HepG2 (cell line): ENCODE measurements at regions not wholly inside any gene's neighbourhood (a gene's known extent, or its start where the extent isn't known, plus 50 kb on each side); places are given as distances from the start of the nearest gene placed in this dataset.
A peak's percentile ranks its signal among the peaks of the same experiment; 100 is the strongest.

ENCODE experiments used
- FOXK1 ChIP-seq: sonication (generic); formaldehyde crosslinking; IDR thresholded peaks from 2 replicates; pipeline ENCODE4 v1.4.0; 2020; ENCODE audit warnings: low read depth, missing genetic modification reagents, borderline replicate concordance
- GPN1 ChIP-seq: sonication (generic); formaldehyde crosslinking; IDR thresholded peaks from 2 replicates; pipeline ENCODE4 v1.5.1; 2020; ENCODE audit warnings: missing genetic modification reagents, borderline replicate concordance
- HMGA1 ChIP-seq: sonication (generic); formaldehyde crosslinking; conservative IDR thresholded peaks from 2 replicates; pipeline ENCODE4 v1.4.0; 2020; ENCODE audit warnings: missing genetic modification reagents
- HNF4A ChIP-seq: sonication (generic); formaldehyde crosslinking; IDR thresholded peaks from 2 replicates; pipeline ENCODE4 v1.4.0; 2020; ENCODE audit warnings: missing genetic modification reagents
- RFXAP ChIP-seq: sonication (generic); formaldehyde crosslinking; IDR thresholded peaks from 2 replicates; pipeline ENCODE4 v1.4.0; 2020; ENCODE audit warnings: missing genetic modification reagents, borderline replicate concordance
- SALL1 ChIP-seq: sonication (generic); formaldehyde crosslinking; IDR thresholded peaks from 2 replicates; pipeline ENCODE4 v1.8.0; 2022; ENCODE audit warnings: mild to moderate bottlenecking, missing genetic modification reagents
- SIX1 ChIP-seq: sonication (generic); formaldehyde crosslinking; IDR thresholded peaks from 2 replicates; pipeline ENCODE4 v1.4.0; 2020; ENCODE audit warnings: missing genetic modification reagents, borderline replicate concordance
- ZBTB20 ChIP-seq: sonication (generic); formaldehyde crosslinking; IDR thresholded peaks from 2 replicates; pipeline ENCODE4 v1.8.1; 2023; ENCODE audit warnings: missing genetic modification reagents, low read depth, mild to moderate bottlenecking, borderline replicate concordance
- ZNF124 ChIP-seq: sonication (generic); formaldehyde crosslinking; IDR thresholded peaks from 2 replicates; pipeline ENCODE4 v1.4.0; 2020; ENCODE audit warnings: missing genetic modification reagents
- ZNF256 ChIP-seq: sonication (generic); formaldehyde crosslinking; conservative IDR thresholded peaks from 2 replicates; pipeline ENCODE4 v1.4.0; 2020; ENCODE audit warnings: missing genetic modification reagents
- TF ChIP-seq, protein P1 (sequence below), 2 experiments: IDR thresholded peaks; 2 replicates each; pipeline ENCODE4 v1.6.1; 2011 to 2012; ENCODE audit warnings: low read length in 2 of 2, borderline replicate concordance in 1 of 2, low read depth in 1 of 2, mild to moderate bottlenecking in 1 of 2, moderate library complexity in 1 of 2
- TF ChIP-seq, protein P2 (sequence below): sonication (generic); formaldehyde crosslinking; IDR thresholded peaks from 2 replicates; pipeline ENCODE4 v1.5.0; 2020; ENCODE audit warnings: mild to moderate bottlenecking, missing genetic modification reagents, borderline replicate concordance
- TF ChIP-seq, protein P3 (sequence below): sonication (generic); formaldehyde crosslinking; IDR thresholded peaks from 2 replicates; pipeline ENCODE4 v1.4.0; 2020; ENCODE audit warnings: missing genetic modification reagents
- TF ChIP-seq, protein P4 (sequence below): sonication (generic); formaldehyde crosslinking; IDR thresholded peaks from 2 replicates; pipeline ENCODE4 v1.4.0; 2020; ENCODE audit warnings: missing genetic modification reagents, borderline replicate concordance
- TF ChIP-seq, protein P5 (sequence below): sonication (generic); formaldehyde crosslinking; conservative IDR thresholded peaks from 2 replicates; pipeline ENCODE4 v1.4.0; 2020; ENCODE audit warnings: missing genetic modification reagents

DNA sequence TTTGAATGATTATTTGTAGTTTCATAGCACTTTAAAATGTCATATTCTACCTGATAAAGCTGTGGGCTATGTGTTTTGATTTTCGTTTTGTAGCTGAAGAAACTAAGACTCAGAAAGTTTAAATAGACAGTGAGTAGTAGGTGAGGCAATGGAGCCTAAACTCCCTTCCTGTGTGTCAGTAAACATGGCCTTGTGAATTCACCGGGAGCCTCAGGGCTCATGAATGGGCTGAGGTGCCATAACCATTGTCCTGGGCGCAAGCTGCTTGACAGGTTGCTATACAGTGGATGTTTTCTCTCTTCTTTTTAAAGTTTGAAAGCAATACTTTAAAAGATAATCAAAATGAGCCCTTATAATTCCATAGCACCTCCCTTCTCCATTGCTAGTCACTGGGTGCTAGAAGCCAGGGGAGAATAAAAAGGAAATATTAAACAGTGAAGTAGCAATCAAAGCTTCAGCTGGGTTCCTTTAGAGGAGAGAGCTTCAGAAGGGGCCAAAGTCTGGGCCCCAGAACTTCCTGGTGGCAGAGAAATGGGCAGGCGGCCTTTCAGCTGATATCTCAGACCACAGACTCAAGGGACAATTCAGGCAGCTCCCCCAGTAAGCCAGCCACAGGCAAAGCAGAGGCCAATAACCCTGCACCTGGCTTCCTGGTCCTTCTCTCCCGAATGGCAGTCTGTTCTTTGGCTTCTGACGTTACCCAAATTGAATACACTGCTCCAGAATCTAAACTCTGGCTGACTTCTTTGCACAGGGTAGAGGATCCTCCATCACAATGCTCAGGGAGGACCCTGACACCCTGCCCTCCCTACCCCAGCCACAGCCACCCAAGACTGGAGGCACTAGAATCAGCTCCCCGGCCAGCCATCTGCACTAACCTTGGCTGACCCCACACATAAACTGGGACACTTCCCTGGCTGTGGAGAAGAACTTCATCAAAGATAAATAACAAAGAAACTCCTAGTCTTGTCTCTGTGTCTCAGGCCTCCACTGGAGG lies 51.8 kb upstream of the NPAS2 start (continued):
- TF ChIP-seq GPN1 (no peak), RFXAP (CRISPR knock-in tag) (0 out of 2 replicates have a peak, but pooled peaks have one; percentile 30), HMGA1 (no peak), HNF4A (peak; percentile 17; the same call in 1 of the 2 replicates), ZNF124 (CRISPR knock-in tag) (no peak), ZNF256 (CRISPR knock-in tag) (peak; percentile 36; the same call in 1 of the 2 replicates), ZBTB20 (no peak), SALL1 (CRISPR knock-in tag) (no peak), FOXK1 (CRISPR knock-in tag) (peak; percentile 78; the same call in 1 of the 2 replicates), SIX1 (no peak)
- TF ChIP-seq, protein P1, sequence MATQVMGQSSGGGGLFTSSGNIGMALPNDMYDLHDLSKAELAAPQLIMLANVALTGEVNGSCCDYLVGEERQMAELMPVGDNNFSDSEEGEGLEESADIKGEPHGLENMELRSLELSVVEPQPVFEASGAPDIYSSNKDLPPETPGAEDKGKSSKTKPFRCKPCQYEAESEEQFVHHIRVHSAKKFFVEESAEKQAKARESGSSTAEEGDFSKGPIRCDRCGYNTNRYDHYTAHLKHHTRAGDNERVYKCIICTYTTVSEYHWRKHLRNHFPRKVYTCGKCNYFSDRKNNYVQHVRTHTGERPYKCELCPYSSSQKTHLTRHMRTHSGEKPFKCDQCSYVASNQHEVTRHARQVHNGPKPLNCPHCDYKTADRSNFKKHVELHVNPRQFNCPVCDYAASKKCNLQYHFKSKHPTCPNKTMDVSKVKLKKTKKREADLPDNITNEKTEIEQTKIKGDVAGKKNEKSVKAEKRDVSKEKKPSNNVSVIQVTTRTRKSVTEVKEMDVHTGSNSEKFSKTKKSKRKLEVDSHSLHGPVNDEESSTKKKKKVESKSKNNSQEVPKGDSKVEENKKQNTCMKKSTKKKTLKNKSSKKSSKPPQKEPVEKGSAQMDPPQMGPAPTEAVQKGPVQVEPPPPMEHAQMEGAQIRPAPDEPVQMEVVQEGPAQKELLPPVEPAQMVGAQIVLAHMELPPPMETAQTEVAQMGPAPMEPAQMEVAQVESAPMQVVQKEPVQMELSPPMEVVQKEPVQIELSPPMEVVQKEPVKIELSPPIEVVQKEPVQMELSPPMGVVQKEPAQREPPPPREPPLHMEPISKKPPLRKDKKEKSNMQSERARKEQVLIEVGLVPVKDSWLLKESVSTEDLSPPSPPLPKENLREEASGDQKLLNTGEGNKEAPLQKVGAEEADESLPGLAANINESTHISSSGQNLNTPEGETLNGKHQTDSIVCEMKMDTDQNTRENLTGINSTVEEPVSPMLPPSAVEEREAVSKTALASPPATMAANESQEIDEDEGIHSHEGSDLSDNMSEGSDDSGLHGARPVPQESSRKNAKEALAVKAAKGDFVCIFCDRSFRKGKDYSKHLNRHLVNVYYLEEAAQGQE (IDR thresholded peaks at IDR 0.05; ENCODE audit: borderline replicate concordance in 1 of 2, low read depth in 1 of 2, low read length in 2 of 2): no peak
- TF ChIP-seq, protein P2, sequence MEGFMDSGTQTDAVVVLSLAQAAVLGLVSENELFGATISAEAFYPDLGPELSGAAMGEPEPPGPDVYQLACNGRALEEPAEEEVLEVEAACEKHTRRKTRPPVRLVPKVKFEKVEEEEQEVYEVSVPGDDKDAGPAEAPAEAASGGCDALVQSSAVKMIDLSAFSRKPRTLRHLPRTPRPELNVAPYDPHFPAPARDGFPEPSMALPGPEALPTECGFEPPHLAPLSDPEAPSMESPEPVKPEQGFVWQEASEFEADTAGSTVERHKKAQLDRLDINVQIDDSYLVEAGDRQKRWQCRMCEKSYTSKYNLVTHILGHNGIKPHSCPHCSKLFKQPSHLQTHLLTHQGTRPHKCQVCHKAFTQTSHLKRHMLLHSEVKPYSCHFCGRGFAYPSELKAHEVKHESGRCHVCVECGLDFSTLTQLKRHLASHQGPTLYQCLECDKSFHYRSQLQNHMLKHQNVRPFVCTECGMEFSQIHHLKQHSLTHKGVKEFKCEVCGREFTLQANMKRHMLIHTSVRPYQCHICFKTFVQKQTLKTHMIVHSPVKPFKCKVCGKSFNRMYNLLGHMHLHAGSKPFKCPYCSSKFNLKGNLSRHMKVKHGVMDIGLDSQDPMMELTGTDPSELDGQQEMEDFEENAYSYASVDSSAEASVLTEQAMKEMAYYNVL: no peak
- TF ChIP-seq, protein P3, sequence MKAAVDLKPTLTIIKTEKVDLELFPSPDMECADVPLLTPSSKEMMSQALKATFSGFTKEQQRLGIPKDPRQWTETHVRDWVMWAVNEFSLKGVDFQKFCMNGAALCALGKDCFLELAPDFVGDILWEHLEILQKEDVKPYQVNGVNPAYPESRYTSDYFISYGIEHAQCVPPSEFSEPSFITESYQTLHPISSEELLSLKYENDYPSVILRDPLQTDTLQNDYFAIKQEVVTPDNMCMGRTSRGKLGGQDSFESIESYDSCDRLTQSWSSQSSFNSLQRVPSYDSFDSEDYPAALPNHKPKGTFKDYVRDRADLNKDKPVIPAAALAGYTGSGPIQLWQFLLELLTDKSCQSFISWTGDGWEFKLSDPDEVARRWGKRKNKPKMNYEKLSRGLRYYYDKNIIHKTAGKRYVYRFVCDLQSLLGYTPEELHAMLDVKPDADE (CRISPR knock-in tag): no peak
- TF ChIP-seq, protein P4, sequence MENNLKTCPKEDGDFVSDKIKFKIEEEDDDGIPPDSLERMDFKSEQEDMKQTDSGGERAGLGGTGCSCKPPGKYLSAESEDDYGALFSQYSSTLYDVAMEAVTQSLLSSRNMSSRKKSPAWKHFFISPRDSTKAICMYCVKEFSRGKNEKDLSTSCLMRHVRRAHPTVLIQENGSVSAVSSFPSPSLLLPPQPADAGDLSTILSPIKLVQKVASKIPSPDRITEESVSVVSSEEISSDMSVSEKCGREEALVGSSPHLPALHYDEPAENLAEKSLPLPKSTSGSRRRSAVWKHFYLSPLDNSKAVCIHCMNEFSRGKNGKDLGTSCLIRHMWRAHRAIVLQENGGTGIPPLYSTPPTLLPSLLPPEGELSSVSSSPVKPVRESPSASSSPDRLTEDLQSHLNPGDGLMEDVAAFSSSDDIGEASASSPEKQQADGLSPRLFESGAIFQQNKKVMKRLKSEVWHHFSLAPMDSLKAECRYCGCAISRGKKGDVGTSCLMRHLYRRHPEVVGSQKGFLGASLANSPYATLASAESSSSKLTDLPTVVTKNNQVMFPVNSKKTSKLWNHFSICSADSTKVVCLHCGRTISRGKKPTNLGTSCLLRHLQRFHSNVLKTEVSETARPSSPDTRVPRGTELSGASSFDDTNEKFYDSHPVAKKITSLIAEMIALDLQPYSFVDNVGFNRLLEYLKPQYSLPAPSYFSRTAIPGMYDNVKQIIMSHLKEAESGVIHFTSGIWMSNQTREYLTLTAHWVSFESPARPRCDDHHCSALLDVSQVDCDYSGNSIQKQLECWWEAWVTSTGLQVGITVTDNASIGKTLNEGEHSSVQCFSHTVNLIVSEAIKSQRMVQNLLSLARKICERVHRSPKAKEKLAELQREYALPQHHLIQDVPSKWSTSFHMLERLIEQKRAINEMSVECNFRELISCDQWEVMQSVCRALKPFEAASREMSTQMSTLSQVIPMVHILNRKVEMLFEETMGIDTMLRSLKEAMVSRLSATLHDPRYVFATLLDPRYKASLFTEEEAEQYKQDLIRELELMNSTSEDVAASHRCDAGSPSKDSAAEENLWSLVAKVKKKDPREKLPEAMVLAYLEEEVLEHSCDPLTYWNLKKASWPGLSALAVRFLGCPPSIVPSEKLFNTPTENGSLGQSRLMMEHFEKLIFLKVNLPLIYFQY (CRISPR knock-in tag): no peak
- TF ChIP-seq, protein P5, sequence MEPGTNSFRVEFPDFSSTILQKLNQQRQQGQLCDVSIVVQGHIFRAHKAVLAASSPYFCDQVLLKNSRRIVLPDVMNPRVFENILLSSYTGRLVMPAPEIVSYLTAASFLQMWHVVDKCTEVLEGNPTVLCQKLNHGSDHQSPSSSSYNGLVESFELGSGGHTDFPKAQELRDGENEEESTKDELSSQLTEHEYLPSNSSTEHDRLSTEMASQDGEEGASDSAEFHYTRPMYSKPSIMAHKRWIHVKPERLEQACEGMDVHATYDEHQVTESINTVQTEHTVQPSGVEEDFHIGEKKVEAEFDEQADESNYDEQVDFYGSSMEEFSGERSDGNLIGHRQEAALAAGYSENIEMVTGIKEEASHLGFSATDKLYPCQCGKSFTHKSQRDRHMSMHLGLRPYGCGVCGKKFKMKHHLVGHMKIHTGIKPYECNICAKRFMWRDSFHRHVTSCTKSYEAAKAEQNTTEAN (CRISPR knock-in tag): 0 out of 2 replicates have a peak, but pooled peaks have one; percentile 23
